Endodermal cell (in vitro differentiated cells): ENCODE measurements at regions not wholly inside any gene's neighbourhood (a gene's known extent, or its start where the extent isn't known, plus 50 kb on each side); places are given as distances from the start of the nearest gene placed in this dataset.

Source experiments
- DNase-seq: peaks from one replicate; pipeline ENCODE4 v3.0.0-alpha.2; 2017
- H3K27ac ChIP-seq: 2 replicates; pipeline ENCODE4 v1.5.1; 2013; ENCODE audit warnings: mild to moderate bottlenecking, low read depth, low read length, moderate library complexity
- H3K27me3 ChIP-seq: 2 replicates; pipeline ENCODE4 v1.6.1; 2013; ENCODE audit warnings: mild to moderate bottlenecking, low read length, moderate library complexity; ENCODE audit not compliant: insufficient read depth, control insufficient read depth, poor library complexity, severe bottlenecking
- H3K36me3 ChIP-seq: 2 replicates; pipeline ENCODE4 v1.7.0; 2013; ENCODE audit warnings: mild to moderate bottlenecking, low read length, moderate library complexity; ENCODE audit not compliant: control insufficient read depth, insufficient read depth
- H3K4me1 ChIP-seq: one replicate; pipeline ENCODE4 v1.7.0; 2013; ENCODE audit warnings: low read length; ENCODE audit not compliant: control insufficient read depth, insufficient read depth
- H3K4me3 ChIP-seq: 2 replicates; pipeline ENCODE4 v1.5.1; 2013; ENCODE audit warnings: mild to moderate bottlenecking, low read length, moderate library complexity
- H3K9ac ChIP-seq: 2 replicates; pipeline ENCODE4 v1.6.1; 2013; ENCODE audit warnings: mild to moderate bottlenecking, low read length, moderate library complexity; ENCODE audit not compliant: poor library complexity, severe bottlenecking; ENCODE audit errors: extremely low read depth
- H3K9me3 ChIP-seq: 2 replicates; pipeline ENCODE4 v1.6.1; 2013; ENCODE audit warnings: mild to moderate bottlenecking, low read length, moderate library complexity; ENCODE audit not compliant: control insufficient read depth
- H3K27ac Mint-ChIP-seq: 2 replicates; pipeline ENCODE4 v1.8.0; 2020; ENCODE audit warnings: mixed read lengths
- H3K27me3 Mint-ChIP-seq: 2 replicates; pipeline ENCODE4 v1.8.0; 2021; ENCODE audit warnings: mild to moderate bottlenecking, mixed read lengths; ENCODE audit not compliant: insufficient read depth
- H3K36me3 Mint-ChIP-seq: 2 replicates; pipeline ENCODE4 v1.8.0; 2020; ENCODE audit warnings: low read depth, mixed read lengths
- H3K4me1 Mint-ChIP-seq: 2 replicates; pipeline ENCODE4 v1.8.0; 2020; ENCODE audit warnings: mixed read lengths
- H3K4me3 Mint-ChIP-seq: 2 replicates; pipeline ENCODE4 v1.8.0; 2020; ENCODE audit warnings: mild to moderate bottlenecking, moderate library complexity, mixed read lengths
- H3K9me3 Mint-ChIP-seq: 2 replicates; pipeline ENCODE4 v1.8.0; 2020; ENCODE audit warnings: mild to moderate bottlenecking, mixed read lengths
- CTCF ChIP-seq: fragments of 200-600 bp; sonication (generic); conservative IDR thresholded peaks from 2 replicates; pipeline ENCODE4 v1.5.0; 2021; ENCODE audit warnings: antibody characterized with exemption, mild to moderate bottlenecking
- WGBS, 2 experiments: methylation state at CpG; one replicate each; pipeline versions ENCODE4 v1.1.5 to v1.1.7; 2013; ENCODE audit warnings: missing lambda C conversion rate in 2 of 2, mixed read lengths in 1 of 2; ENCODE audit not compliant: insufficient coverage in 1 of 2, insufficient read length in 1 of 2; 5-methylcytosine and 5-hydroxymethylcytosine counted together

GRCh38 chr13:40878823-40879222 is 89.4 kb downstream of the SLC25A15 start:
- no peak for DNase-seq
- Histone ChIP-seq H3K36me3 (no peaks in the 10 kb centered on the region), H3K27me3 (no peaks in the 10 kb centered on the region), H3K9ac (no peak overlapping the region), H3K4me1 (no peaks in the 10 kb centered on the region), H3K4me3 (no peak overlapping the region), H3K9me3 (peaks cover 31% of the 10 kb centered on the region), H3K27ac (no peak overlapping the region)
- no peak for TF ChIP-seq CTCF
- Mint-ChIP-seq H3K4me3 (no peak overlapping the region), H3K27me3 (no peaks in the 10 kb centered on the region), H3K36me3 (peaks cover 37% of the 10 kb centered on the region), H3K4me1 (no peaks in the 10 kb centered on the region), H3K27ac (no peak overlapping the region), H3K9me3 (peaks cover 57% of the 10 kb centered on the region)
- WGBS, 2 experiments = 90 to 94% methylated on average over 6 to 7 of the region's 7 CpGs
